ENCODE measurements at regions not wholly inside any gene's neighbourhood (a gene's known extent, or its start where the extent isn't known, plus 50 kb on each side); places are given as distances from the start of the nearest gene placed in this dataset.
"Not testable (repeated sequence)": the region's sequence is repeated elsewhere in the genome, so short reads cannot be mapped to it uniquely, and the experiment has no call there.

DNA sequence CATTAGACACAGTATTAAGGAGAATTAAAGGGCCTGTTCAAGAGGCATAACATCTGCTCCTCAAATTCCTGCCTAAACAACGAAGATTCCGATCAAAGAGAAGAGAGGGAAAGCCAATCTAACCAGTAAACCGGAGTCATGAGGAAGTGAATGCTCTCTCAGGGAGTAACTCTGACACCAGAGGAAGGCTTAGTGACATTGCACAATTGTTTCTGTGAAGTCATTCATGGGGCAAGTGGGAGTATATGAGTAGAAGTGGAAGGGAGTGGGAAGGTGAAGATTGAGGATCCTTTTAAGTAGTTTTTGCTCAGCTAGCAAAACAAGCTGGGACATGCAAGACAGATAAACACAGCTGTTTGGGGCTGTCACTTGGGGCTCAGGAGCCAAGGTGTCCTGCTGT lies 136.4 kb upstream of the FAM174A start:
- not testable (repeated sequence) for DNase-seq (ENCODE audit: low read depth in 1 of 2, low spot score in 1 of 2)

DNA sequence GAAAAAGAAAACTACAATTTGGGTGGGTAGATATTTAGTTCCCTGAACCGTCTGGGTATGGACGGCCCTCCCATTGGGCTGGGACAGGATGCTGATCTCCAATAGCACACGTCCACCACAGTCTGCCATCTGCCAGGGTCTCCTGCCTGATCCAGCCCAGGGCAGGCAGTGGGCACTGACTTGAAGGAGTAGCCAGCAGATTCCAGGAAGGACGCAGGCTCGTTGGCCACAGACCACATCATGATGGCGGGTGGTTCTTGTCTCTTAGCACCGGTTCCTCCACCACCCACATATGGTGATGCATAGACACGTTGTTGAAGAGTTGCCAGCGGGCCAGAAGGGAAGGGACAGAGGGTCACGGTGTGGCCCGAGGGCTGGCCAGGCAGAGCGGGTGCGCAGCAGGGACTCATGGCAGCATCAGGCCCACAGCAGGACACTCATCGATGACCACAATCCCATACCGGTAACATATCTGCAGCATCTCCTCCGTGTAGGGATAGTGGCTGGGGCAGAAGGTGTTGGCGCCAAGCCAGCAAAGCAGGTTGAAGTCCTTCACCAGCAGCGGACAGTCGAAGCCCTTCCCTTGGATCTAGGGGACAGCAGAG lies 155.8 kb upstream of the FAM174A start:
- DNase-seq (ENCODE audit: low read depth in 1 of 2, low spot score in 1 of 2): not testable (repeated sequence)

DNA sequence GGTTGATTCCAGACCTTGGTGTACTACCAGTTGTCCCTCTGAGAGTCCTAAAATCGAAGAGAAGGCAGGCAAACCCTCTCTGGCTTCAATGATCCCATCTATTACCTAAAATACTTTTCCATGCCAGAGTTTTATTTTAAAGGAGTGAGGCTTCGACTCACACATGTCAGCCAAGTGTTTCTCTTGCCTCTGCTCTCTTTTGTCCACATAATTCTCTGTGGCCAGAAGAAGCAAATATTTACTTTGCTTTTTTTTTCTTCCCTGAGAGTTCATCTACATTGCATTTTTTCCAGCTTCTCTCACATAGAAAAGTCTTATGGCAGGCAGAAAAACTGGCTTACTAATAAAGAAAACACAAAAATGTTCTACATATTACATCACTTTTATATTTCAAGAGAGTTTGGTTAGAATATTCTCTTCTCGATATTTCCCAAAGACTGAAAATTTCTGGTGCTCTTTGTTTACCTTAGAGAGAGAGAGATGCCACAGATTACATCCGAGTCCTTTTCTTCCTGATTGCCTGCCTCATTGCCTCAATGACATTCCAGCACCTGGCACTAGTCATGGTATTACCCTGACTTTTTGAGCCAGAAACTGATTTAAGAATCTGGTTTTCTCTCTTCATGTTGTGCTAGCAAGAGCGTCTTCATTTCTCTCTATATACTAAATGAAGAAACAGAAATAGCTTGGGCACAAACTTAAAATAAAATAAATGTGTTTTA lies 170.3 kb upstream of the FAM174A start:
- DNase-seq (ENCODE audit: low read depth in 1 of 2, low spot score in 1 of 2): not testable (repeated sequence)

DNA sequence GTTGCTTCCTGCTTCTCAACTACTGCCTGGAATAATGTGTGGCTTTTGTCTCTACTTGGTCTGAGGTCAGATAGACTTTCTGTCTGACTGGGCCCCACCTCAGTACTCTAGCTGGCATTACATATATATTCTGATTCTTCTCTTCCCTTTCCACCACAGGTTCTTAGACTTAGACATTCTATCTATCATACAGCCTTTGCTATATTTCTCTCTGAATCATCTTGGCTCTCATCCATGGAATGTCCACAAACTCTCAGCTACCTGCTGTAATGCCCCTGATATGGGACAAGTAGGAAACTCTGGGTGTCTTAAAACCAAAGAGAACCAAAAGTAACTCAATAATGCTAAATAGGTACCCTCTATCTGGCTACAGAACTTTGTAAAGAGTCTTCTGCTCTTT lies 170.8 kb upstream of the FAM174A start:
- not testable (repeated sequence) for DNase-seq (ENCODE audit: low read depth in 1 of 2, low spot score in 1 of 2)

DNA sequence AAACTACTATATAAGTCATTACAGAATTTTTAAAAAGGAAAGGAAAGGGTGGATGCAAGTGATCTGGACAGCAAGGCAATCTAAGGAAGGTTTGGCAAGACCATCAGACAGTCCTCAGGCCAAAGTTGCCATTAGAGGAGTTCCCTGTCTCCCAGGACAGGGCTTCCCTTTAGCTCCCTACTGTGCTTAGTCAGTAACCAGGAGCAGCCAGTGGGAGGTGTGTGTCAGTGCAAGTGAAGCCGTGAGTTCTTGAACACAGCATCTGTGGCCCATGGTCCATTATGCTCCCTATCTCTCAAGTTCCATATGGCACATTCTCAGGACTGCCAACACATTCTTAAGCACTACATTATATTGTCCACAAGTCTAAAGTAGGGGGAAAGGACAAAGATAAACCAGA lies 175.2 kb upstream of the FAM174A start:
- not testable (repeated sequence) for DNase-seq (ENCODE audit: low read depth in 1 of 2, low spot score in 1 of 2)

DNA sequence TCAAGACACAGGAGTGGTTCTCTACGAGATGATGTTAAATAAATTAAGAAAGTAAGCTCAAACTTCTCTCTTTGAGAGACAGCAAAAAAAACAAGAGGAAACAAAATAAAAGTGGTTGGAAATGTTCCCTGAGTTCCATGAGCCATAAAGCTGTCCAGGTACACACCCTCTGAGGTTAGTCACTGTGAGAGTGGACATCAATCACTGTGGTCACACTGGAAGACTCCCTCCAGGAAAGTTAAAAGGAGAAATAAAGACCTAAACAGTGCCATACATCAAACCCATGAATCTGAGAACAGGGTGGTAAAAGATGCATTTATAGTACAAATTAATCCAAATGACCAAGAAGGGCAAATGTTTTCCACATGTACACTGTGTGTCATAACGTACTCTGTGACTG lies 188.9 kb upstream of the FAM174A start:
- DNase-seq (ENCODE audit: low read depth in 1 of 2, low spot score in 1 of 2): not testable (repeated sequence)

DNA sequence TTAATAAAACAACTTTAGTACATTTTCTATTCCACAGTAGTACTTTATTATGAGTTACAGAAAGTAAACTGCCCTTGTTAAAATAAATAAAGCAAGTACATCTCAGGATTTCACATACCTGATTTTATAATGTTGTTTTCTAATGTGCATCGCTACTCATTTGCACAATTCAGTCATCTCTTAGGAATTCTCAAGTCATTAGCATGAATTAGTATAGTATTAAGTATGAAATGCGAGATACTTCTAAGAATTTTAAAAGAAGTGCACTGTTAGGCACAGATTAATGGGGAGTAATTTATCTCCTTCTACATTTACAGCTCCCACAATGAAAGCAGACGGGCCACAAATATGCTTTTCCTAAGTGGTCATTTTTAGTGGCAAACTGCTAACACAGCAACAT lies 193.7 kb upstream of the FAM174A start:
- DNase-seq (ENCODE audit: low read depth in 1 of 2, low spot score in 1 of 2): not testable (repeated sequence)

DNA sequence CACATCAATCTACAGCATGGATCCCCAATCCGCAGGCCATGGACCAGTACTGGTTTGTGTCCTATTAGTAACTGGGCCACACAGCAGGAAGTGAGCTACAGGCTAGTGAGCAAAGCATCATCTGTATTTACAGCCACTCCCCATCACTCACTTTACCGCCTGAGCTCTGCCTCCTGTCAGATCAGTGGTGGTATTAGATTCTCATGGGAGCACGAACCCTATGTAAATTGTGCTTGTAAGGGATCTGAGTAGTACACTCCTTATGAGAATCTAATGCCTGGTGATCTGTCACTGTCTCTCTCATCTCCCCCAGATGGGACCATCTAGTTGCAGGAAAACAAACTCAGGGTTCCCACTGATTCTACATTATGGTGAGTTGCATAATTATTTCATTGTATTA lies 212.7 kb upstream of the FAM174A start:
- no peak for DNase-seq (ENCODE audit: low read depth in 1 of 2, low spot score in 1 of 2)

DNA sequence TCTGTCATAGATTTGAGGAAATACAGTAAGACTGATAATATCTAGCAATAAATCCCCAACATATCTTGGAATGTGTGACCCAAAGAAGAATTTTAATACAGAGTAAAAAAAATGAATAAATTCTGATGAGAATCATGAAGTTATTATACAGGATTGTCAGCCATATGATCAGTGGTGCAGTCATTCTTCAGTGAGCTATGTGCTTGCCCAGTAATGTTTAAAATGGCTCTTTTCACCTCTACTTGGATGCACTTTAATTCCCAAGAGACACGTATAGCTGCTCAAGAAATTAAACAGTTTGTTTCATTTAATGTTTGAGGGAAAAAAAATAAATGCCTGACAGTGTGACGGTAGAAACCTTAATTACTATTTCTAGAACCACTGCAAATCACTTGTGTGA lies 215.3 kb upstream of the FAM174A start:
- DNase-seq (ENCODE audit: low read depth in 1 of 2, low spot score in 1 of 2): no peak

DNA sequence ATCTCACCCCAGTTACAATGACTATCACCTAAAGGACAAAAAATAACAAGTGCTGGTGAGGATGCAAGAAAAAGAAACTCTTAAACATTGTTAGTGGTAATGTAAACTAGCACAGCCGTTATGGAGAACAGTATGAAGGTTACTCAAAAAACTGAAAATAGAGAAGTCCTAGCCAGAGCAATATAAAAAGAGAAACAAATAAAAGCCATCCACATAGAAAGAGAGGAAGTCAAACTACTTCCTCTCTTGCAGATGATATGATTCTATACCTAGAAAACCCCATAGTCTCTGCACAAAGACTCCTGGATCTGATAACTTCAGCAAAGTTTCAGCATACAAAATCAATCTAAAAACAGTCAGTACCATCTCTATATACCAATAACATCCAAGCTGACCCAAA lies 221.5 kb upstream of the FAM174A start:
- no peak for DNase-seq (ENCODE audit: low read depth in 1 of 2, low spot score in 1 of 2)

DNA sequence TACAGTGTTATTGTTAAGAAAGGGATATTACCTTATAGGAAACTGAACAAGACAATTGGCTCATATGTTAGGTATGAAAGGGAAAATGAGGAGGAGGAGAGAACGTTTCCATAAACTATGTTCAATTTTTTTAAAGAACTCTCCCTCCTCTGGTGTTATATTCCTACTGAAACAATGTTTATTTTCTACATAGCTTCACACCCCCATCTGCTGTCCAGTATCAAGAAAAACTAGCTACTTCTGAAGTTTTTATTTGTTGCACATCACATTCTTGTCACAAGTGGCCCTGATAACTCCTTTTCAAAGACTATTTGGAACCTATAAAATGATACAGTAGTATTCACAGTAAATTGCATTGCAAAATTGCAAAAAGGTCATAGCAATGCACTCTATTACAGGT lies 223.4 kb upstream of the FAM174A start:
- DNase-seq (ENCODE audit: low read depth in 1 of 2, low spot score in 1 of 2): no peak

DNA sequence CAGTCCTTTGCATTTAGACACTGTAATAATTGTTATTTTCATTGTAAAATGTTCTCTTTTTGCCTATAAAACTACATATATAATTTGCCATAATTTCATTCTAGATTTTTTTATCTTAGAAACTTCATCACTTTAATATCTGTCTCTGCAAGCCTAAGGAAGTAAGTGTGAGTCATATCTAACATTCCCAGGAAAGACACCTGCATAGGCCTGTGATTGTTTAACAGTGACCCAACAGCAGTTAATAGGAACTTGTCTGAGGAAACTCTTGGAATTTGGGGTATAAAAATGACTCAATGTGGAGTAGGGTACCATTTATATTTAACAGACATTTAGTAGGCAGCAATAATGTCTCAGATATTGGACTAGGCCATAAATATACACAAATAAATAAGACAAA lies 229.2 kb upstream of the FAM174A start:
- no peak for DNase-seq (ENCODE audit: low read depth in 1 of 2, low spot score in 1 of 2)

DNA sequence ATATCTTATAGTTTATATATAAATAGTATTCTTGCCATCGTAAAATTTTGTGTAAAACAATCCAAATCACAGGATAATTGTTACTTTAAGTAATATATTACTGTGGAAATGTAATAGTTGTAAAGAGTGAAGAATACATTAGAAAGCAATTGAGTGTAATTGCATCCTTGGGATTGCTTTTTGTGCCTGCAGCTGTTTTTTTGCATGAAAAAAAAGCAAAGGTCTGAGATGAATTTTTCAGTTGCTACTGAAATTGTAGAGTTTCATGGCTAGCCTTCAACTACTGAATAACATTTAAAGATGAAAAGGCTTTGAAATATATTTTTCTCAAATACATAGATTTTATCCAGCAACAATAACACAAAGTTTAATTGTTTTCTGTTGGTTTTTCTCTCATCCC lies 232.0 kb upstream of the FAM174A start:
- no peak for DNase-seq (ENCODE audit: low read depth in 1 of 2, low spot score in 1 of 2)

DNA sequence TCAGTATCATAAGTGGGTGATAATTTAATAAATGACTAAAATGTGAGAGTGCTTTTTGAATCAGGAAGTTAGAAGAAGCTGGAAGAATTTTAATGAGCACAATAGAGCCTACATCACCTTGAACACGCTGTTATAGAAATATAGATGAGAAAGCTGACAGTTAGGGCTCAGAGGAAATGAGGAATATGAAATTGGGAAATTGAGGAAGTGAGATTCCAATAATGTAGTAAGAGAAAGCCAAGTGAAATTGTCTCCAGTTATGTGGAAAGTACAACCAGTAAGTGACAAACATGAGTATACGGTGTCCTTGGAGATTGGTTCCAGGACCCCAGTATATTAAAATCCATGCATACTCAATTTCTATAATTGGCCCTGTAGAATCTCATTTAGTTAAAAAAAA lies 235.9 kb upstream of the FAM174A start:
- no peak for DNase-seq (ENCODE audit: low read depth in 1 of 2, low spot score in 1 of 2)

DNA sequence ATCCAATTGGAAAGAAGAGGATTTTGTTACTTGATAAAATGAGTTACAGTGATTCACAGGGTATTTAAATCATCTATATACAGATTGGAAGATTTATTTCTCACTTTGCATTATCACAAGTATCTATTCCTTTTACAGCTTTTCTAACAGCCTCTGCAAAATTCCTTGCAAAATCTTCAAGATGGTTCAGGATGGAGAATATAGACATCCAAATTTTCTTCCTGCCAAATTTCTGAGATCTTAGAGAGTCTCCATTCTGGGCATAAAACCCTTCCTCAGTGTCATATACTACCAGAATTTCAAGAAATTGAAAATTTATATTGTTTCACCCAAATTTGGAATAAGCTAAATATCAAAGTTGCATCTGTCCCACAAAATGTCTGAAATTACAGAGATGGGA lies 259.1 kb upstream of the FAM174A start:
- DNase-seq (ENCODE audit: low read depth in 1 of 2, low spot score in 1 of 2): no peak

DNA sequence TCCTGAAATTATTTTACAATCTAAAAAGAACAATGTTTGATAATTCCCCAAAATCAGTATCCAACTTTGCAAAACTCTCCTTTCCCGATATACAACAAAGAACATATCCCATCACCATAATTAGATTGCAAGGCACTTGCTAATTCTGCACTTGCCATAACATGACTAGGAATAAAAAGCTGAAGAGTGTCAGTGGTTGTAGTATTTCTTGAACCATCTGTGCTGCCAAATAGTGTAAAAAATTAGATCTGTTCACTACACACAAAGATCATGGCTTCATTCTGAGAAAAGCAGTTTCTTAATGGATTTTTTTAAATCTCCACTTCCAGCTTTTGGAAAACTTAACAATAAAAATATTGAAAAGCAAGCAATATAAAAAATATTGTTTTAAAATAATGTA lies 259.5 kb upstream of the FAM174A start:
- DNase-seq (ENCODE audit: low read depth in 1 of 2, low spot score in 1 of 2): no peak

DNA sequence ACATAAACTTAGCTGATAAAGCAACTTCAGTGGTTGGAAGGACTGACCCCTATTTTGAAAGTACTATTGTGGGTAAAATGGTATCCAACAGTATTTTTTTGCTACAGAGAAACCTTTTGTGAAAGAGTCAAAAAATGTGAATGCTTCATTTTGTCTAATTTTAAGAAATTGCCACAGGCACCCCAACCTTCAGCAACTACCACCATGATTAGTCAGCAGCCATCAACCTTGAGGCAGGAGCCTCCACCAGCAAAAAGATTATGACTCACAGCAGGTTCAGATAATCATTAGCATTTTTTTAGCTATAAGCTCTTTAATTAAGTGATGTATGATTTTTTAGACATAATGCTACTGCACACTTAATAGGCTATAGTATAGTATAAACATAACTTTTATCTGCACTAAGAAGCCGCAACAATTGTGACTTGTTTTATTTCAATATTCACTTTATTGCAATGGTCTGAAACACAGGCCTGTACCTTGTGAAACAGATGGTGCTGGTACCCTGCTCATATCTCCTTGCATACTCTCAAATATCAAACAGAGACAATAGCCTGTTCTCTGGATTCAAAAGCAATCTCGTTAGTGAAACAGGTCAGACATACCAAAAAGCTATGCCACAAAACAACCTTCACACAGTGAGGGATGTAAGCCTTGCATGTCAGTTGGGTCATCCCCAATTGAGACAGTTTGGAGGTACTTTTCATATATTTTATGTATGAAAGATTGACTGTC lies 261.2 kb upstream of the FAM174A start:
- DNase-seq (ENCODE audit: low read depth in 1 of 2, low spot score in 1 of 2): no peak

DNA sequence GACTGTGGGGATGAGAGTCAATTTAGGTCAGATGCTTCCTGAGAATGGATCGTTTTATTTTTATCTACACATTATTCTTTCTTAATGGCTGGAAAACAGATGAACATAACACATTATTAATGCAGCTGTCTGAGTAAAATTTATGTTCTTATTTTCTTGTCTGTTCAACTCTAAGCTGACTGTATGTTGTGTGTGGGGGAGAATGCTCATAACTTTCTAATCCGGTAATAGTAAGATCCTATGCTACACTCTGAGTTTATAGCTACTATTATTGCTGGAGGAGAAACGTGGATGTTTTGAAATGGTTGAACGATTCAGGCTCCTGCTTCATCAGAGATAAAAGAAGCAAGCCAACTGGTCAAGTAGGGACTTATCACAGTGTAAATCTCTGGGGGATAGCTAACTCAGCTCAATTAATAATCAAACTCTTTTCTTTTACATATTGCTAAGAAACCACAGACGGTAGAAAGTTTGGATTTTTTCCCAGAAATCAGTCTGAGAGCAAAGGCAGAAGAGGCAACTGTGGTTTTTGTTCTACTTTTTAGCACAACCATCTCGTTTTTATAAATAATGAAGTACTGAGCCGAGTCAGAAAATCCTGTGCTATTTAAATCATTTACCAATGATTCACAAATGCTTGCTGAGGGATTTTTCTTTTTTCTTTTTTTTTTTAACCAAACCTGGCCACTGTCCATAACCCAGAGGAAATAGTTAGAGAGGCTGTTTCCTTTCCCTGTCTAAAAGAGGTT lies 265.0 kb upstream of the FAM174A start:
- DNase-seq (ENCODE audit: low read depth in 1 of 2, low spot score in 1 of 2): no peak

DNA sequence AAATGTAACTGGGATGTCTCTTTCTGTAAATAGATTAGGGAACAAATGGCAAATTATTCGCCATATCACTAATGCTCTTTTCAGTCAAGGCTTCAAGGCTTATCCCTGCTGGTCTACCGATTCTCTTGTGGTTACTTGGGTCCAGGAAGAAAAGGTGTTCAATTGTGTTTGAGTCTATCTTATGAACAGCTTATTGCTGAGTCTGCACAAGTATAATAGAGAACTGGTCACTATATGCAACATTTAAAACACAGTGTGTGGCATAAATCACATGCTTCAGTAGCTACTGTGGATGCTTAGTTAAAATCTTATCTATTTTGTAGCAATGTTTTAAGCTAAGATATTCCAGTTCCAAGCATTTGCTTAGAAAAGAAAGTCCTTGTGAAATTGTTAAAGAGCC lies 274.2 kb upstream of the FAM174A start:
- DNase-seq (ENCODE audit: low read depth in 1 of 2, low spot score in 1 of 2): no peak

DNA sequence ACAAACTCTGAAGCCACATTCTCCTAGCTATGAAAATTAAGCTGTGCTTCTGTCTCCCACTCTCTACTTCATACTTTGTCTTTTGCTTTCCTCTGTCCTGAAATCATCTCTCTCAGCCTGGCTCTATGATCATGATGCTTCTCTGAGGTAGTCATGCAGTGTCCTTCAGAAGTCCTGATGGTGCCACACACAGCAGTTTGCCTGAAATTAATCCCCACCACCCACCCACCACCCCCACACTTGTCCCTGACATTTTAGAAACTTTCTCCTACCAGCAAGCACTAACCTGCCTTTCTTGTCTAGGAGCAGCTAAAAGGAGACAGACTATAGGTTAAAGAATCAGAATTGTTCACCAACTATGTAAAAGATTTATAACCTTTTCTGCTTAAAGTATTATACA lies 282.2 kb upstream of the FAM174A start:
- DNase-seq (ENCODE audit: low read depth in 1 of 2, low spot score in 1 of 2): no peak

DNA sequence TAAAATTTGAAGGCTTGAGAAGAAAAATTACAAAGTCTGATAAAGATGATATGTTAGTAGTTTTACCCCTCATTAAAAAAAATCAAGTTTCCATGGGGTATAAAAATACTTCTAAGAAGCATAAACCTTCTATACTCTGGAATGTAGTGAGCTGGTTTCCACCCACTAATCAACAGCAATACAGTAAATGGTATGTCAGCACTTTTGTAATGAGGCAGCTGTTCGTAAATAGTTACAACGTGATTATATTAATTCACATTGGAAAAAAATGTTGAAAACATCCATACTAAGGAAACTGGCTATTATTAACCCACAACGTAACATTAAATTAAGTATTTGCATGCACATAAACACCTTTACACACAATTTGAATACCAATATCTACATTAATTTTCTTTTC lies 283.1 kb upstream of the FAM174A start:
- DNase-seq (ENCODE audit: low read depth in 1 of 2, low spot score in 1 of 2): no peak

DNA sequence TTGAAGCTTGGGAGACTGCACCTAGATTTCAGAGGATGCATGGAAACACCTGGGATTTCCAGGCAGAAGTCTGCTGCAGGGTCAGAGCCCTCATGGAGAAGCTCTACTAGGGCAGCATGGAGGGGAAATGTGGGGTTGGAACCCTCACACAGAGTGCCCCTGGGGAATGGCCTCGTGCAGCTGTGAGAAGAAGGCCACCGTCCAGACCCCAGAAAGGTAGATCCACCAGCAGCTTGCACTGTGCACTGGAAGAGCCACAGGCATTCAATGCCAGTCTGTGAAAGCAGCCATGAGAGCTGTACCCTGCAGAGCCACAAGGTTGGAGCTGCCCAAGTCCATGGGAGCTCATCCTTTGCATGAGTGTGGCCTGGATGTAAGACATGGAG lies 285.3 kb upstream of the FAM174A start:
- DNase-seq (ENCODE audit: low read depth in 1 of 2, low spot score in 1 of 2): no peak

Measured in activated T-helper 1 cell treated with anti-CD3 and anti-CD28 coated beads, Interleukin-2, amount 50 U/mL, for 16 hours (primary cell).